K562 (cell line): ENCODE measurements at regions not wholly inside any gene's neighbourhood (a gene's known extent, or its start where the extent isn't known, plus 50 kb on each side); places are given as distances from the start of the nearest gene placed in this dataset.

ENCODE experiments used
- ATAC-seq: fragments of 200-7000 bp; cut with Tn5 transposase; 3 replicates; pipeline ENCODE4 v1.9.1; 2020; ENCODE audit warnings: moderate library complexity
- BruUV-seq: library from RNA; stranded (reverse); fragments of 400-500 nt; replicated peaks from 2 replicates; lab custom pipeline; 2021; lab: Mats Ljungman, UMichigan
- CTCF ChIA-PET: fragments of 300-600 bp; formaldehyde crosslinking; extraction: SDS; loops from one replicate; lab custom pipeline; 2021; ENCODE audit warnings: low intra/inter-chr PET ratio; lab: Yijun Ruan, JAX
- POLR2A ChIA-PET: fragments of 300-600, 350-650 bp; sonication (Branson Sonifier 250); formaldehyde crosslinking; extraction: SDS; loops from one replicate; lab custom pipeline; 2021; ENCODE audit warnings: antibody characterized with exemption, inconsistent platforms; lab: Yijun Ruan, JAX
- DNase-seq, 4 experiments: peaks; one replicate each; pipeline versions ENCODE4 v3.0.0 to v3.0.0-alpha.2; 2011 to 2018; ENCODE audit warnings: low spot score in 3 of 4, mixed read lengths in 3 of 4; ENCODE audit errors: extremely low read depth in 1 of 4
- FAIRE-seq: peaks from 2 replicates; lab custom pipeline; 2011; peaks lifted over from hg19 to GRCh38; lab: Jason Lieb, UNC
- H2AFZ ChIP-seq: 2 replicates; pipeline ENCODE4 v1.6.0; 2011; ENCODE audit warnings: low read depth, low read length, control low read depth, inconsistent platforms
- H3K27ac ChIP-seq: fragments of 200-600 bp; 3 replicates; pipeline ENCODE4 v1.8.0; 2011; ENCODE audit warnings: low read depth, mild to moderate bottlenecking, control low read depth, inconsistent platforms, low read length, moderate library complexity, mixed read lengths; ENCODE audit errors: extremely low read depth
- H3K27me3 ChIP-seq, 2 experiments: fragments of 300-600 bp in 1 of 2; 2 replicates in 1 of 2; 3 replicates in 1 of 2; pipeline versions ENCODE4 v1.6.0 to v1.8.0; 2011; ENCODE audit warnings: inconsistent platforms in 2 of 2, low read length in 2 of 2, mild to moderate bottlenecking in 1 of 2, mixed read lengths in 1 of 2, moderate library complexity in 1 of 2; ENCODE audit not compliant: control insufficient read depth in 2 of 2, insufficient read depth in 2 of 2
- H3K36me3 ChIP-seq: fragments of 300-600 bp; 3 replicates; pipeline ENCODE4 v1.8.0; 2011; ENCODE audit warnings: mild to moderate bottlenecking, low read length, inconsistent platforms; ENCODE audit not compliant: control insufficient read depth, insufficient read depth
- H3K4me1 ChIP-seq, 2 experiments: fragments of 200-600 bp in 1 of 2; replicated peaks in 1 of 2; 2 replicates in 1 of 2; 3 replicates in 1 of 2; pipeline versions ENCODE4 v1.5.1 to v1.8.0; 2011; ENCODE audit warnings: inconsistent platforms in 2 of 2, low read length in 2 of 2, mild to moderate bottlenecking in 1 of 2, mixed read lengths in 1 of 2, moderate library complexity in 1 of 2; ENCODE audit not compliant: control insufficient read depth in 2 of 2, insufficient read depth in 2 of 2
- H3K4me2 ChIP-seq: 2 replicates; pipeline ENCODE4 v1.6.1; 2011; ENCODE audit warnings: low read length, control low read depth, inconsistent platforms, mixed read lengths; ENCODE audit not compliant: insufficient read depth
- H3K4me3 ChIP-seq: fragments of 200-600 bp; sonication (generic), shearing (Covaris generic); 2 replicates; pipeline ENCODE4 v1.5.1; 2016; ENCODE audit warnings: control low read depth, inconsistent platforms
- H3K79me2 ChIP-seq: fragments of 200-600 bp; 3 replicates; pipeline ENCODE4 v1.8.0; 2011; ENCODE audit warnings: low read length, inconsistent platforms; ENCODE audit not compliant: control insufficient read depth, insufficient read depth
- H3K9ac ChIP-seq, 2 experiments: 2 replicates each; pipeline versions ENCODE4 v1.6.0 to v1.6.1; 2011; ENCODE audit warnings: low read depth in 2 of 2, low read length in 2 of 2, control low read depth in 1 of 2, inconsistent platforms in 1 of 2, mild to moderate bottlenecking in 1 of 2, mixed read lengths in 1 of 2; ENCODE audit not compliant: insufficient read depth in 1 of 2
- H3K9me1 ChIP-seq: one replicate; pipeline ENCODE4 v1.6.0; 2011; ENCODE audit warnings: inconsistent platforms, mild to moderate bottlenecking, low read length, moderate library complexity; ENCODE audit not compliant: control insufficient read depth, insufficient read depth
- H3K9me3 ChIP-seq: replicated peaks from 2 replicates; pipeline ENCODE4 v1.5.1; 2011; ENCODE audit warnings: low read depth, low read length, inconsistent platforms; ENCODE audit not compliant: control insufficient read depth, insufficient read depth
- H4K20me1 ChIP-seq: replicated peaks from 2 replicates; pipeline ENCODE4 v1.6.1; 2011; ENCODE audit warnings: low read length, inconsistent platforms, mixed read lengths; ENCODE audit not compliant: control insufficient read depth, insufficient read depth
- GATA2 ChIP-seq: sonication (generic); formaldehyde crosslinking; IDR thresholded peaks from 2 replicates; pipeline ENCODE4 v1.4.0; 2020; ENCODE audit warnings: mild to moderate bottlenecking, missing genetic modification reagents
- POU5F1 ChIP-seq: fragments of 150-350 bp; IDR thresholded peaks from 2 replicates; pipeline ENCODE4 v1.6.1; 2014; ENCODE audit warnings: borderline replicate concordance, low read length, low read depth, mild to moderate bottlenecking; ENCODE audit not compliant: partially characterized antibody
- RAD21 ChIP-seq, 2 experiments: fragments of 250-450 bp in 1 of 2; fragments of 450-650 bp in 1 of 2; sonication (Bioruptor Pico) in 1 of 2; formaldehyde crosslinking in 1 of 2; IDR thresholded peaks in 1 of 2; conservative IDR thresholded peaks in 1 of 2; 2 replicates each; pipeline versions ENCODE4 v1.4.0 to v1.8.0; 2020 to 2022; ENCODE audit warnings: mild to moderate bottlenecking in 2 of 2, moderate library complexity in 1 of 2
- RBM14 ChIP-seq: fragments of 200-400 bp; formaldehyde crosslinking; IDR thresholded peaks from 2 replicates; pipeline ENCODE4 v1.6.1; 2018; ENCODE audit warnings: low read depth, mild to moderate bottlenecking, low read length, moderate library complexity, borderline replicate concordance; ENCODE audit not compliant: insufficient read depth
- WGBS: fragments of 100-300 bp; shearing (Covaris generic); methylation state at CpG from one replicate; pipeline ENCODE4 v1.1.6; 2016; ENCODE audit warnings: low coverage, mixed read lengths; ENCODE audit not compliant: insufficient coverage; ENCODE audit errors: missing lambda C conversion rate; 5-methylcytosine and 5-hydroxymethylcytosine counted together
- in situ Hi-C: fragments of 300-500 bp; cut with MboI; formaldehyde crosslinking; loops from 4 replicates; pipeline ENCODE4 v1.15.0; 2018; ENCODE audit warnings: inconsistent platforms, mixed read lengths
- intact Hi-C: fragments of 100-400 bp; cut with micrococcal nuclease; formaldehyde crosslinking; loops from 2 replicates; pipeline ENCODE4 v1.14.2; 2022
- TF ChIP-seq, protein P1 (sequence below): fragments of 450-650 bp; formaldehyde crosslinking; conservative IDR thresholded peaks from 2 replicates; pipeline ENCODE4 v1.4.0; 2022; ENCODE audit warnings: mild to moderate bottlenecking, missing genetic modification characterization
- TF ChIP-seq, protein P2 (sequence below): fragments of 450-650 bp; IDR thresholded peaks from 2 replicates; pipeline ENCODE4 v1.6.1; 2017; ENCODE audit warnings: antibody characterized with exemption

DNA sequence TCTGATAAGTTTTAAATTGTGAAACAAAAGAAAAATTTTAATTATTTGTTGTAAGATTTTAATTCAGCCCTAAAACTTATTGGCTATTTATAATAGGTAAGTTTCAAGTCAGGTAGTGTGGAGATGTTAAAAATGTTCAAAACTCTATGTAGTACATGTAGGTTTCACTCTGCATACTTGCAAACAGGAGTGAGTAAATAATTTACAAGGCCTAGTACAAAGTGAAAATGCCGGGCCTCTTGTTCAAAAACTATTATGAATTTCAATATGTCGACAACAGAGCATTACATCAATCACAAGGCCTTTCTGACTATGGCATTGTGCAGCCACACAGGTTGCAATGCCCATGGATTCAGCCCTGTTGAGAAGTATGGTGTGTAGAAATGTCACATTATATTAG lies 80.9 kb upstream of the GRIK2 start:
- FAIRE-seq = no peak
- H3K9me1 ChIP-seq = no peaks in the 10 kb centered on the region
- H3K36me3 ChIP-seq = no peaks in the 10 kb centered on the region
- TF ChIP-seq GATA2 (CRISPR knock-in tag) (no peak), RBM14 (no peak), RAD21 (CRISPR knock-in tag; conservative IDR thresholded peaks at IDR 0.05 in 1 of 2, IDR thresholded peaks at IDR 0.05 in 1 of 2) (no peak), POU5F1 (no peak)
- TF ChIP-seq, protein P1, sequence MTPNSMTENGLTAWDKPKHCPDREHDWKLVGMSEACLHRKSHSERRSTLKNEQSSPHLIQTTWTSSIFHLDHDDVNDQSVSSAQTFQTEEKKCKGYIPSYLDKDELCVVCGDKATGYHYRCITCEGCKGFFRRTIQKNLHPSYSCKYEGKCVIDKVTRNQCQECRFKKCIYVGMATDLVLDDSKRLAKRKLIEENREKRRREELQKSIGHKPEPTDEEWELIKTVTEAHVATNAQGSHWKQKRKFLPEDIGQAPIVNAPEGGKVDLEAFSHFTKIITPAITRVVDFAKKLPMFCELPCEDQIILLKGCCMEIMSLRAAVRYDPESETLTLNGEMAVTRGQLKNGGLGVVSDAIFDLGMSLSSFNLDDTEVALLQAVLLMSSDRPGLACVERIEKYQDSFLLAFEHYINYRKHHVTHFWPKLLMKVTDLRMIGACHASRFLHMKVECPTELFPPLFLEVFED (CRISPR knock-in tag) = no peak
- TF ChIP-seq, protein P2, sequence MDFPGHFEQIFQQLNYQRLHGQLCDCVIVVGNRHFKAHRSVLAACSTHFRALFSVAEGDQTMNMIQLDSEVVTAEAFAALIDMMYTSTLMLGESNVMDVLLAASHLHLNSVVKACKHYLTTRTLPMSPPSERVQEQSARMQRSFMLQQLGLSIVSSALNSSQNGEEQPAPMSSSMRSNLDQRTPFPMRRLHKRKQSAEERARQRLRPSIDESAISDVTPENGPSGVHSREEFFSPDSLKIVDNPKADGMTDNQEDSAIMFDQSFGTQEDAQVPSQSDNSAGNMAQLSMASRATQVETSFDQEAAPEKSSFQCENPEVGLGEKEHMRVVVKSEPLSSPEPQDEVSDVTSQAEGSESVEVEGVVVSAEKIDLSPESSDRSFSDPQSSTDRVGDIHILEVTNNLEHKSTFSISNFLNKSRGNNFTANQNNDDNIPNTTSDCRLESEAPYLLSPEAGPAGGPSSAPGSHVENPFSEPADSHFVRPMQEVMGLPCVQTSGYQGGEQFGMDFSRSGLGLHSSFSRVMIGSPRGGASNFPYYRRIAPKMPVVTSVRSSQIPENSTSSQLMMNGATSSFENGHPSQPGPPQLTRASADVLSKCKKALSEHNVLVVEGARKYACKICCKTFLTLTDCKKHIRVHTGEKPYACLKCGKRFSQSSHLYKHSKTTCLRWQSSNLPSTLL = no peak
- TF ChIP-seq, all 486 proteins: peak for 0
- in situ Hi-C loops (no loop called here), intact Hi-C loops (no loop called here)
- ChIA-PET CTCF (no interaction called here), POLR2A (no interaction called here)
- Histone ChIP-seq H3K4me1 (no peaks in the 10 kb centered on the region), H4K20me1 (no peaks in the 10 kb centered on the region), H3K4me2 (no peak overlapping the region), H2AFZ (no peak overlapping the region), H3K79me2 (no peaks in the 10 kb centered on the region), H3K9me3 (no peaks in the 10 kb centered on the region), H3K27me3 (no peaks in the 10 kb centered on the region), H3K27ac (no peak overlapping the region), H3K9ac (no peak overlapping the region), H3K4me3 (no peak overlapping the region)
- WGBS = 0% methylated on average over 2 of the region's 2 CpGs
- no TSS peak for BruUV-seq
- DNase-seq (no peak), ATAC-seq (no peak)
